ENCODE measurements at regions not wholly inside any gene's neighbourhood (a gene's known extent, or its start where the extent isn't known, plus 50 kb on each side); places are given as distances from the start of the nearest gene placed in this dataset.

DNA sequence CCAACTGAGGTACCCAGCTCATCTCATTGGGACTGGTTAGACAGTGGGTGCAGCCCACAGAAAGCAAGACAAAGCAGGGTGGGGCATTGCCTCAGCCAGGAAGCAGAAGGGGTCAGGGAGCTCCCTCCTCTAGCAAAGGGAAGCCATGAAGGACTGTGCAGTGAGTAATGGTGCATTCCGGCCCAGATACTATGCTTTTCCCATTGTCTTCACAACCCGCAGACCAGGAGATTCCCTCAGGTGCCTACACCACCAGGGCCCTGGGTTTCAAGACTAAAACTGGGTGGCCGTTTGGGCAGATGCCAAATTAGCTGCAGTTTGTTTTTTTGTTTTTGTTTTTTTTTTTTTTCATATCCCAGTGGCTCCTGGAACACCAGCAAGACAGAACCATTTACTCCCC, 235.3 kb downstream of the TACR3 start:
- Histone ChIP-seq H2AFZ (ENCODE audit: insufficient read depth, low read depth, low read length, poor library complexity, severe bottlenecking) (no peak overlapping the region), H3K27ac (ENCODE audit: low read depth in 1 of 2, low read length in 2 of 2) (no peak overlapping the region), H3K4me1 (ENCODE audit: control insufficient read depth in 1 of 2, insufficient read depth in 2 of 2, low read length in 2 of 2) (no peaks in the 10 kb centered on the region), H3K36me3 (replicated peaks in 1 of 2; ENCODE audit: control insufficient read depth in 1 of 2, insufficient read depth in 2 of 2, low read length in 2 of 2) (no peaks in the 10 kb centered on the region), H3K4me3 (replicated peaks in 1 of 3; ENCODE audit: low read depth in 2 of 3, low read length in 3 of 3) (no peak overlapping the region), H3K4me2 (replicated peaks; ENCODE audit: extremely low read depth, low read length, poor library complexity, severe bottlenecking) (no peak overlapping the region), H3K9ac (ENCODE audit: insufficient read depth, low read length, poor library complexity, severe bottlenecking) (no peak overlapping the region), H4K20me1 (ENCODE audit: insufficient read depth, low read length) (no peaks in the 10 kb centered on the region), H3K79me2 (ENCODE audit: insufficient read depth, low read length) (no peaks in the 10 kb centered on the region), H3K9me3 (replicated peaks in 1 of 2; ENCODE audit: control insufficient read depth in 1 of 2, insufficient read depth in 1 of 2, low read length in 2 of 2) (peaks cover 6 to 13% of the 10 kb centered on the region in 2 donors), H3K27me3 (ENCODE audit: control insufficient read depth in 2 of 2, insufficient read depth in 2 of 2, low read length in 2 of 2) (no peaks in the 10 kb centered on the region)
- intact Hi-C loops (cut with micrococcal nuclease) = no loop called here
- Mint-ChIP-seq H3K27ac (no peak overlapping the region), H3K27me3 (ENCODE audit: low read depth in 3 of 3) (no peaks in the 10 kb centered on the region), H3K4me3 (no peak overlapping the region), H3K9me3 (peaks cover 1 to 18% (median 10%) of the 10 kb centered on the region in 7 donors), H3K36me3 (no peaks in the 10 kb centered on the region), H3K4me1 (no peaks in the 10 kb centered on the region)
- no peak for DNase-seq
- no CpG with 5 or more reads among the region's 3 CpGs for WGBS (ENCODE audit: insufficient coverage)
- TF ChIP-seq, protein P1, sequence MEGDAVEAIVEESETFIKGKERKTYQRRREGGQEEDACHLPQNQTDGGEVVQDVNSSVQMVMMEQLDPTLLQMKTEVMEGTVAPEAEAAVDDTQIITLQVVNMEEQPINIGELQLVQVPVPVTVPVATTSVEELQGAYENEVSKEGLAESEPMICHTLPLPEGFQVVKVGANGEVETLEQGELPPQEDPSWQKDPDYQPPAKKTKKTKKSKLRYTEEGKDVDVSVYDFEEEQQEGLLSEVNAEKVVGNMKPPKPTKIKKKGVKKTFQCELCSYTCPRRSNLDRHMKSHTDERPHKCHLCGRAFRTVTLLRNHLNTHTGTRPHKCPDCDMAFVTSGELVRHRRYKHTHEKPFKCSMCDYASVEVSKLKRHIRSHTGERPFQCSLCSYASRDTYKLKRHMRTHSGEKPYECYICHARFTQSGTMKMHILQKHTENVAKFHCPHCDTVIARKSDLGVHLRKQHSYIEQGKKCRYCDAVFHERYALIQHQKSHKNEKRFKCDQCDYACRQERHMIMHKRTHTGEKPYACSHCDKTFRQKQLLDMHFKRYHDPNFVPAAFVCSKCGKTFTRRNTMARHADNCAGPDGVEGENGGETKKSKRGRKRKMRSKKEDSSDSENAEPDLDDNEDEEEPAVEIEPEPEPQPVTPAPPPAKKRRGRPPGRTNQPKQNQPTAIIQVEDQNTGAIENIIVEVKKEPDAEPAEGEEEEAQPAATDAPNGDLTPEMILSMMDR (IDR thresholded peaks at IDR 0.05) = no peak

DNA sequence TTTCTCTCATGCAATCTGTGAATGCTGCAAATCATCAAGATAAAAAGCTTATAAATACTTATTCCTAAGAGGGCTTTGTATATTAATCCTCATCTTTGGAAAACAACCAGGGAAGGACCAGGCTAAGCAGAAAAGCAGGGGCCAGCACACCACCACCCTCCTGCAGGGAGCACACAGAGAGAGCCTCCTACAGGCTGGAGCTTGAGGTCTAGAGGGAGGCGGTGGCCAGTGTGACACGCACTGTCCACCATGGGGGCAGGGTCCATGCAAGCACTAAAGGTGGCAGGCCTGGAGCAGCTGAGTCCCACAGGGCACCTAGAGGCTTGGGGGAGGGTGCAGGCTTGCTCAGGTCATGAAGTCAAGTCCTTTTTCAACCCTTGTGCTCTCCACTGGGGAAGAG, 236.9 kb downstream of the TACR3 start:
- no peak overlapping the region for H3K4me3 Mint-ChIP-seq
- H3K9me3 Mint-ChIP-seq = peaks cover 0 to 13% (median 8%) of the 10 kb centered on the region in 7 donors
- no peaks in the 10 kb centered on the region for H3K4me1 Mint-ChIP-seq
- H3K79me2 ChIP-seq (ENCODE audit: insufficient read depth, low read length) = no peaks in the 10 kb centered on the region
- no peak overlapping the region for H3K4me2 ChIP-seq (replicated peaks; ENCODE audit: extremely low read depth, low read length, poor library complexity, severe bottlenecking)
- intact Hi-C loops (cut with micrococcal nuclease) = no loop called here
- no peak overlapping the region for H3K27ac ChIP-seq (ENCODE audit: low read depth in 1 of 2, low read length in 2 of 2)
- H3K9ac ChIP-seq (ENCODE audit: insufficient read depth, low read length, poor library complexity, severe bottlenecking) = no peak overlapping the region
- peaks cover 6 to 13% of the 10 kb centered on the region in 2 donors for H3K9me3 ChIP-seq (replicated peaks in 1 of 2; ENCODE audit: control insufficient read depth in 1 of 2, insufficient read depth in 1 of 2, low read length in 2 of 2)
- H3K36me3 ChIP-seq (replicated peaks in 1 of 2; ENCODE audit: control insufficient read depth in 1 of 2, insufficient read depth in 2 of 2, low read length in 2 of 2) = no peaks in the 10 kb centered on the region
- H2AFZ ChIP-seq (ENCODE audit: insufficient read depth, low read depth, low read length, poor library complexity, severe bottlenecking) = no peak overlapping the region
- DNase-seq = no peak
- H3K4me1 ChIP-seq (ENCODE audit: control insufficient read depth in 1 of 2, insufficient read depth in 2 of 2, low read length in 2 of 2) = no peaks in the 10 kb centered on the region
- TF ChIP-seq, protein P1 (IDR thresholded peaks at IDR 0.05) = no peak
- 100% methylated on average over 2 of the region's 2 CpGs for WGBS (ENCODE audit: insufficient coverage)
- no peak overlapping the region for H3K27ac Mint-ChIP-seq
- no peaks in the 10 kb centered on the region for H4K20me1 ChIP-seq (ENCODE audit: insufficient read depth, low read length)
- no peaks in the 10 kb centered on the region for H3K36me3 Mint-ChIP-seq
- no peak overlapping the region for H3K4me3 ChIP-seq (replicated peaks in 1 of 3; ENCODE audit: low read depth in 2 of 3, low read length in 3 of 3)
- no peaks in the 10 kb centered on the region for H3K27me3 Mint-ChIP-seq (ENCODE audit: low read depth in 3 of 3)
- H3K27me3 ChIP-seq (ENCODE audit: control insufficient read depth in 2 of 2, insufficient read depth in 2 of 2, low read length in 2 of 2) = no peaks in the 10 kb centered on the region
